Ovary (tissue), 7 donors: ENCODE measurements at regions not wholly inside any gene's neighbourhood (a gene's known extent, or its start where the extent isn't known, plus 50 kb on each side); places are given as distances from the start of the nearest gene placed in this dataset.

Experiments used
- DNase-seq, 5 donors: peaks; one replicate each; pipeline ENCODE4 v3.0.0-alpha.2; 2019 to 2020
- H3K27ac ChIP-seq, 2 donors: fragments of 200-600 bp; one replicate each; pipeline versions ENCODE4 v1.5.1 to v1.8.0; 2019 to 2022
- H3K27me3 ChIP-seq: fragments of 200-600 bp; one replicate; pipeline ENCODE4 v1.8.0; 2022
- H3K36me3 ChIP-seq: fragments of 200-600 bp; sonication (generic); one replicate; pipeline ENCODE4 v1.5.1; 2019
- H3K4me1 ChIP-seq: one replicate; pipeline ENCODE4 v1.8.1; 2013; ENCODE audit warnings: mild to moderate bottlenecking, moderate library complexity; ENCODE audit not compliant: insufficient read depth
- H3K4me3 ChIP-seq: fragments of 200-600 bp; sonication (generic); one replicate; pipeline ENCODE4 v1.5.1; 2017
- H3K9me3 ChIP-seq, 2 donors: fragments of 200-600 bp in 1 of 2; sonication (generic) in 1 of 2; one replicate each; pipeline versions ENCODE4 v1.5.1 to v1.8.1; 2013 to 2019; ENCODE audit warnings: mild to moderate bottlenecking in 1 of 2, moderate library complexity in 1 of 2
- CTCF ChIP-seq, 3 donors: fragments of 450-650 bp in 2 of 3; fragments of 200-600 bp in 1 of 3; IDR thresholded peaks; one replicate each; pipeline versions ENCODE4 v1.5.1 to v1.8.0; 2016 to 2022; ENCODE audit warnings: antibody characterized with exemption in 3 of 3, mild to moderate bottlenecking in 1 of 3
- EP300 ChIP-seq: sonication (generic); formaldehyde crosslinking; IDR thresholded peaks from one replicate; pipeline ENCODE4 v1.6.1; 2017; ENCODE audit warnings: antibody characterized with exemption
- POLR2A ChIP-seq: fragments of 450-650 bp; IDR thresholded peaks from one replicate; pipeline ENCODE4 v1.6.1; 2017; ENCODE audit warnings: antibody characterized with exemption, mild to moderate bottlenecking, moderate library complexity
- WGBS, 3 donors: extraction: QIAGEN DNeasy Blood & Tissue Kit in 1 of 3; methylation state at CpG; one replicate each; pipeline versions ENCODE4 v1.1.5 to v1.1.7; 2013 to 2017; 5-methylcytosine and 5-hydroxymethylcytosine counted together
- intact Hi-C, 4 donors: fragments of 100-400 bp; cut with DNase I; formaldehyde crosslinking; loops; one replicate each; pipeline versions ENCODE4 v1.11.0 to v1.15.1; 2022 to 2023
- donor health status: DM: no; HTN: no; CAD: no; lungs with moderate emphysema.
- donor health status: DM: no; HTN: no; CAD: no.
- donor health status: Bipolar disorder and iron deficiency.
- donor health status: DM: no; HTN: no; CAD: no.
- donor health status: DM: yes; HTN: yes; CAD: no.

GRCh38 chr10:105605104-105605503 lies 964.0 kb downstream of the SORCS3 start:
- DNase-seq: no peak
- Histone ChIP-seq H3K27me3 (no peaks in the 10 kb centered on the region), H3K9me3 (no peaks in the 10 kb centered on the region), H3K4me1 (no peaks in the 10 kb centered on the region), H3K4me3 (no peak overlapping the region), H3K36me3 (no peaks in the 10 kb centered on the region), H3K27ac (no peak overlapping the region)
- intact Hi-C loops: no loop called here
- no peak for TF ChIP-seq CTCF (IDR thresholded peaks at IDR 0.05)
- TF ChIP-seq POLR2A: no peak
- TF ChIP-seq EP300: no peak
- 80 to 87% (median 86%) methylated on average over 3 of the region's 3 CpGs for WGBS, 3 donors

- Histone ChIP-seq H3K36me3 (no peaks in the 10 kb centered on the region), H3K27ac (no peak overlapping the region), H3K27me3 (no peaks in the 10 kb centered on the region), H3K9me3 (no peaks in the 10 kb centered on the region), H3K4me1 (no peaks in the 10 kb centered on the region), H3K4me3 (no peak overlapping the region)
- 58 to 81% (median 68%) methylated on average over 1 of the region's 1 CpG for WGBS, 3 donors
- TF ChIP-seq POLR2A (no peak), CTCF (IDR thresholded peaks at IDR 0.05) (no peak), EP300 (no peak)
- intact Hi-C loops: no loop called here
- no peak for DNase-seq
These were observed 957.1 kb downstream of the SORCS3 start for GRCh38 chr10:105598207-105598606.

- H3K36me3 ChIP-seq: no peaks in the 10 kb centered on the region
- H3K4me3 ChIP-seq: no peak overlapping the region
- 32 to 39% (median 37%) methylated on average over 1 of the region's 1 CpG for WGBS, 3 donors
- intact Hi-C loops: no loop called here
- DNase-seq: no peak
- no peaks in the 10 kb centered on the region for H3K9me3 ChIP-seq
- H3K27ac ChIP-seq: no peak overlapping the region
- TF ChIP-seq EP300 (no peak), CTCF (IDR thresholded peaks at IDR 0.05) (no peak), POLR2A (no peak)
- H3K27me3 ChIP-seq: no peaks in the 10 kb centered on the region
- no peaks in the 10 kb centered on the region for H3K4me1 ChIP-seq
These were observed 956.2 kb downstream of the SORCS3 start for GRCh38 chr10:105597312-105597711.

GRCh38 chr10:105596749-105597148 lies 955.7 kb downstream of the SORCS3 start:
- TF ChIP-seq POLR2A: no peak
- TF ChIP-seq CTCF (IDR thresholded peaks at IDR 0.05): no peak
- no peak for TF ChIP-seq EP300
- no peaks in the 10 kb centered on the region for H3K9me3 ChIP-seq
- H3K36me3 ChIP-seq: no peaks in the 10 kb centered on the region
- no peak for DNase-seq
- WGBS, 3 donors: 54 to 72% (median 62%) methylated on average over 3 of the region's 3 CpGs
- no peak overlapping the region for H3K27ac ChIP-seq
- no peaks in the 10 kb centered on the region for H3K4me1 ChIP-seq
- no peak overlapping the region for H3K4me3 ChIP-seq
- intact Hi-C loops: no loop called here
- no peaks in the 10 kb centered on the region for H3K27me3 ChIP-seq

- Histone ChIP-seq H3K27ac (no peak overlapping the region), H3K4me1 (no peaks in the 10 kb centered on the region), H3K36me3 (no peaks in the 10 kb centered on the region), H3K9me3 (no peaks in the 10 kb centered on the region), H3K4me3 (no peak overlapping the region), H3K27me3 (no peaks in the 10 kb centered on the region)
- intact Hi-C loops: no loop called here
- no peak for DNase-seq
- TF ChIP-seq EP300: no peak
- no peak for TF ChIP-seq POLR2A
- TF ChIP-seq CTCF (IDR thresholded peaks at IDR 0.05): no peak
- 68 to 79% (median 75%) methylated on average over 2 of the region's 2 CpGs for WGBS, 3 donors
These were observed 953.2 kb downstream of the SORCS3 start for GRCh38 chr10:105594296-105594695.
